Heart left ventricle (tissue), 13 donors: ENCODE measurements at regions not wholly inside any gene's neighbourhood (a gene's known extent, or its start where the extent isn't known, plus 50 kb on each side); places are given as distances from the start of the nearest gene placed in this dataset.

Experiments
- POLR2A ChIP-seq, 2 donors: fragments of 450-650 bp; IDR thresholded peaks; one replicate each; pipeline ENCODE4 v1.6.1; 2017; ENCODE audit warnings: antibody characterized with exemption in 2 of 2, mild to moderate bottlenecking in 2 of 2, moderate library complexity in 2 of 2
- TF ChIP-seq, protein P1 (sequence below), 12 donors: fragments of 200-600 bp; sonication (generic) in 4 of 12; IDR thresholded peaks; one replicate each; pipeline versions ENCODE4 v1.5.0 to v1.8.0; 2018 to 2022; ENCODE audit warnings: antibody characterized with exemption in 12 of 12, mild to moderate bottlenecking in 5 of 12
- donor health status: ischemic (EF 13 %, LVEDD 7.1; RV severe dilation, severe dysfunction).
- donor health status: DM: no; HTN: yes; CAD: no.
- donor health status: DM: no; HTN: no; CAD: no.
- donor health status: ischemic (EF 25% LVEDD 6.9; RV normal size, moderate dysfunction).
- donor health status: ischemic (EF 25% LVEDD 5.7; RV mildly dilated, moderate dysfunction).
- donor health status: ischemic (EF 35%, LVEDD 5.7; RV mildly dilated, moderate dysfunction).
- donor health status: nonischemic (EF 11% LVEDD 7.7; RV severe dilation, severe dysfunction).
- donor health status: DM: yes; HTN: yes; CAD: no.
- donor health status: PGD.
- donor health status: ischemic (EF 29% LVEDD 5.4; RV normal size, mild dysfunction).
- donor health status: nonischemic (EF 23%, LVEDD 6.1; RV moderate dilation, normal function).

DNA sequence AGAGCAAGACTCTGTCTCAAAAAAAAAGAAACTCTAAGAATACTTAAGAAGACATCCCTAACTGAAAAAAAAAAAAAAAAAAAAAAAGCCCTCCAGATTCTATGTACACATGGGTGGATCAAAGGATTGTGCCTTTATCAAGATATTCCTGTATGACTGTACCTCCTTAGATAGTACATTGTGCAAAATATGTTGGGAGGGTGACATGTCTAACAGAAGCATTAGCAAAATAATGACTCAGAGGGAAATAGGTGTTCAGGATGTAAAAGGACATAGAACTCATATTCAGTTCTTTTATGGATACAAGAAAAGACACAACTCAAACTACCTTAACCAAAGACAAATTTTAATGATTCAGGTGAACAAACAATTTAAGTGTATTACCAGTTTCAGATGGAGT lies 269.8 kb upstream of the KAZN start:
- no peak for TF ChIP-seq POLR2A (IDR thresholded peaks at IDR 0.05)
- TF ChIP-seq, protein P1, sequence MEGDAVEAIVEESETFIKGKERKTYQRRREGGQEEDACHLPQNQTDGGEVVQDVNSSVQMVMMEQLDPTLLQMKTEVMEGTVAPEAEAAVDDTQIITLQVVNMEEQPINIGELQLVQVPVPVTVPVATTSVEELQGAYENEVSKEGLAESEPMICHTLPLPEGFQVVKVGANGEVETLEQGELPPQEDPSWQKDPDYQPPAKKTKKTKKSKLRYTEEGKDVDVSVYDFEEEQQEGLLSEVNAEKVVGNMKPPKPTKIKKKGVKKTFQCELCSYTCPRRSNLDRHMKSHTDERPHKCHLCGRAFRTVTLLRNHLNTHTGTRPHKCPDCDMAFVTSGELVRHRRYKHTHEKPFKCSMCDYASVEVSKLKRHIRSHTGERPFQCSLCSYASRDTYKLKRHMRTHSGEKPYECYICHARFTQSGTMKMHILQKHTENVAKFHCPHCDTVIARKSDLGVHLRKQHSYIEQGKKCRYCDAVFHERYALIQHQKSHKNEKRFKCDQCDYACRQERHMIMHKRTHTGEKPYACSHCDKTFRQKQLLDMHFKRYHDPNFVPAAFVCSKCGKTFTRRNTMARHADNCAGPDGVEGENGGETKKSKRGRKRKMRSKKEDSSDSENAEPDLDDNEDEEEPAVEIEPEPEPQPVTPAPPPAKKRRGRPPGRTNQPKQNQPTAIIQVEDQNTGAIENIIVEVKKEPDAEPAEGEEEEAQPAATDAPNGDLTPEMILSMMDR (IDR thresholded peaks at IDR 0.05): no peak
